Trophoblast cell (in vitro differentiated cells and primary cell): ENCODE measurements at regions not wholly inside any gene's neighbourhood (a gene's known extent, or its start where the extent isn't known, plus 50 kb on each side); places are given as distances from the start of the nearest gene placed in this dataset.

Experiments used
- DNase-seq, 2 donors: peaks; one replicate each; pipeline ENCODE4 v3.0.0-alpha.2; 2016
- H2AFZ ChIP-seq: 2 replicates; pipeline ENCODE4 v1.6.1; 2013; ENCODE audit warnings: low read length, moderate library complexity, mild to moderate bottlenecking; ENCODE audit not compliant: insufficient read depth, poor library complexity
- H2AK5ac ChIP-seq: 2 replicates; pipeline ENCODE4 v1.6.1; 2013; ENCODE audit warnings: mild to moderate bottlenecking, low read length
- H2BK120ac ChIP-seq: 2 replicates; pipeline ENCODE4 v1.6.1; 2013; ENCODE audit warnings: low read length, mild to moderate bottlenecking, moderate library complexity; ENCODE audit not compliant: insufficient read depth, poor library complexity
- H2BK12ac ChIP-seq: 2 replicates; pipeline ENCODE4 v1.6.1; 2013; ENCODE audit warnings: mild to moderate bottlenecking, low read length, moderate library complexity
- H2BK5ac ChIP-seq: 2 replicates; pipeline ENCODE4 v1.6.1; 2013; ENCODE audit warnings: low read length, low read depth, moderate library complexity, mild to moderate bottlenecking; ENCODE audit not compliant: poor library complexity
- H3K14ac ChIP-seq: 2 replicates; pipeline ENCODE4 v1.6.1; 2013; ENCODE audit warnings: mild to moderate bottlenecking, low read length
- H3K18ac ChIP-seq: 2 replicates; pipeline ENCODE4 v1.6.1; 2013; ENCODE audit warnings: mild to moderate bottlenecking, low read length
- H3K23ac ChIP-seq: 2 replicates; pipeline ENCODE4 v1.6.1; 2013; ENCODE audit warnings: low read length
- H3K27ac ChIP-seq: 2 replicates; pipeline ENCODE4 v1.5.1; 2013; ENCODE audit warnings: low read depth, mild to moderate bottlenecking, inconsistent platforms, low read length, moderate library complexity
- H3K27me3 ChIP-seq: 2 replicates; pipeline ENCODE4 v1.6.1; 2013; ENCODE audit warnings: inconsistent platforms, mild to moderate bottlenecking, low read length, moderate library complexity; ENCODE audit not compliant: insufficient read depth
- H3K36me3 ChIP-seq, 2 experiments: 1 replicate in 1 of 2; 2 replicates in 1 of 2; pipeline ENCODE4 v1.6.1; 2013; ENCODE audit warnings: low read length in 2 of 2, mild to moderate bottlenecking in 2 of 2, moderate library complexity in 1 of 2; ENCODE audit not compliant: insufficient read depth in 2 of 2, control insufficient read depth in 1 of 2
- H3K4ac ChIP-seq: 2 replicates; pipeline ENCODE4 v1.6.1; 2013; ENCODE audit warnings: low read depth, mild to moderate bottlenecking, low read length, moderate library complexity
- H3K4me1 ChIP-seq, 2 experiments: 1 replicate in 1 of 2; 2 replicates in 1 of 2; pipeline ENCODE4 v1.6.1; 2013; ENCODE audit warnings: low read length in 2 of 2, mild to moderate bottlenecking in 2 of 2, moderate library complexity in 1 of 2; ENCODE audit not compliant: insufficient read depth in 2 of 2, control insufficient read depth in 1 of 2
- H3K4me2 ChIP-seq: 2 replicates; pipeline ENCODE4 v1.6.1; 2013; ENCODE audit warnings: inconsistent platforms, mild to moderate bottlenecking, low read length, moderate library complexity
- H3K4me3 ChIP-seq: 2 replicates; pipeline ENCODE4 v1.5.1; 2013; ENCODE audit warnings: mild to moderate bottlenecking, low read depth, low read length, inconsistent platforms
- H3K79me1 ChIP-seq: one replicate; pipeline ENCODE4 v1.6.1; 2013; ENCODE audit warnings: low read length
- H3K79me2 ChIP-seq: 2 replicates; pipeline ENCODE4 v1.6.1; 2013; ENCODE audit warnings: low read length, mild to moderate bottlenecking; ENCODE audit not compliant: control insufficient read depth, insufficient read depth, poor library complexity
- H3K9ac ChIP-seq: 2 replicates; pipeline ENCODE4 v1.6.1; 2013; ENCODE audit warnings: mild to moderate bottlenecking, low read length
- H3K9me3 ChIP-seq: 2 replicates; pipeline ENCODE4 v1.6.1; 2013; ENCODE audit warnings: low read depth, mild to moderate bottlenecking, control low read depth, inconsistent platforms, low read length; ENCODE audit not compliant: insufficient read depth
- H4K12ac ChIP-seq: 2 replicates; pipeline ENCODE4 v1.6.1; 2013; ENCODE audit warnings: low read depth, mild to moderate bottlenecking, low read length, moderate library complexity
- H4K8ac ChIP-seq: 2 replicates; pipeline ENCODE4 v1.6.1; 2013; ENCODE audit warnings: low read depth, mild to moderate bottlenecking, low read length, moderate library complexity
- H4K91ac ChIP-seq: one replicate; pipeline ENCODE4 v1.6.1; 2013; ENCODE audit warnings: low read depth, mild to moderate bottlenecking, low read length, moderate library complexity
- WGBS: extraction: QIAGEN DNeasy Blood & Tissue Kit; methylation state at CpG from one replicate; pipeline ENCODE4 v1.1.7; 2013; ENCODE audit warnings: missing lambda C conversion rate; ENCODE audit not compliant: insufficient read length, insufficient coverage; ENCODE audit errors: extremely low coverage; 5-methylcytosine and 5-hydroxymethylcytosine counted together

- H4K8ac ChIP-seq = no peak overlapping the region
- H2BK5ac ChIP-seq = no peak overlapping the region
- no peaks in the 10 kb centered on the region for H3K27me3 ChIP-seq
Measured at GRCh38 chr1:24984300-24984699, 54.2 kb upstream of the RUNX3 start.

GRCh38 chr1:24983006-24983680, 53.1 kb upstream of the RUNX3 start:
- H3K4ac ChIP-seq = no peak overlapping the region
- no peak overlapping the region for H3K23ac ChIP-seq
- no peak overlapping the region for H3K9ac ChIP-seq
- no peak overlapping the region for H3K4me3 ChIP-seq
- H3K79me1 ChIP-seq = no peaks in the 10 kb centered on the region
- H3K14ac ChIP-seq = no peak overlapping the region
- H3K4me1 ChIP-seq = no peaks in the 10 kb centered on the region
- no peak overlapping the region for H2AK5ac ChIP-seq
- DNase-seq = no peak
- H3K27ac ChIP-seq = no peak overlapping the region
- no peaks in the 10 kb centered on the region for H3K9me3 ChIP-seq
- no peaks in the 10 kb centered on the region for H3K27me3 ChIP-seq
- H3K36me3 ChIP-seq = no peaks in the 10 kb centered on the region
- no peak overlapping the region for H3K4me2 ChIP-seq
- H2AFZ ChIP-seq = no peak overlapping the region
- H3K79me2 ChIP-seq = no peaks in the 10 kb centered on the region
- no peak overlapping the region for H4K12ac ChIP-seq
- no peak overlapping the region for H2BK120ac ChIP-seq
- no peak overlapping the region for H3K18ac ChIP-seq
- no peak overlapping the region for H2BK5ac ChIP-seq
- no peak overlapping the region for H4K91ac ChIP-seq
- no CpG with 5 or more reads among the region's 12 CpGs for WGBS
- H4K8ac ChIP-seq = no peak overlapping the region
- no peak overlapping the region for H2BK12ac ChIP-seq

More at GRCh38 chr1:24984300-24984699, 54.2 kb upstream of the RUNX3 start:
- Histone ChIP-seq H2AK5ac (no peak overlapping the region), H3K79me1 (no peaks in the 10 kb centered on the region), H3K36me3 (no peaks in the 10 kb centered on the region), H2AFZ (no peak overlapping the region), H3K23ac (no peak overlapping the region), H3K27ac (no peak overlapping the region), H3K4me1 (no peaks in the 10 kb centered on the region), H2BK12ac (no peak overlapping the region), H4K12ac (no peak overlapping the region), H3K4me2 (no peak overlapping the region), H3K4me3 (no peak overlapping the region), H4K91ac (no peak overlapping the region), H3K9ac (no peak overlapping the region), H3K18ac (no peak overlapping the region), H2BK120ac (no peak overlapping the region), H3K9me3 (no peaks in the 10 kb centered on the region), H3K14ac (no peak overlapping the region), H3K4ac (no peak overlapping the region), H3K79me2 (no peaks in the 10 kb centered on the region)
- no peak for DNase-seq
- no CpG with 5 or more reads among the region's 2 CpGs for WGBS

GRCh38 chr1:24981631-24982005, 51.5 kb upstream of the RUNX3 start:
- Histone ChIP-seq H3K4me2 (no peak overlapping the region), H3K9ac (no peak overlapping the region), H3K4ac (no peak overlapping the region), H3K4me3 (no peak overlapping the region), H3K79me1 (no peaks in the 10 kb centered on the region), H3K14ac (no peak overlapping the region), H2BK12ac (no peak overlapping the region), H3K36me3 (no peaks in the 10 kb centered on the region), H3K18ac (no peak overlapping the region), H3K23ac (no peak overlapping the region), H4K12ac (no peak overlapping the region), H3K27ac (no peak overlapping the region), H2AFZ (no peak overlapping the region), H3K4me1 (no peaks in the 10 kb centered on the region), H4K91ac (no peak overlapping the region), H3K79me2 (no peaks in the 10 kb centered on the region), H2BK5ac (no peak overlapping the region), H4K8ac (no peak overlapping the region), H3K9me3 (no peaks in the 10 kb centered on the region), H2BK120ac (no peak overlapping the region), H2AK5ac (no peak overlapping the region), H3K27me3 (no peaks in the 10 kb centered on the region)
- no CpG with 5 or more reads among the region's 11 CpGs for WGBS
- no peak for DNase-seq

- Histone ChIP-seq H3K36me3 (no peaks in the 10 kb centered on the region), H3K79me1 (no peaks in the 10 kb centered on the region), H3K14ac (no peak overlapping the region), H2AFZ (no peak overlapping the region), H3K4me2 (no peak overlapping the region), H3K27me3 (no peaks in the 10 kb centered on the region), H3K79me2 (no peaks in the 10 kb centered on the region), H2BK12ac (no peak overlapping the region), H4K91ac (no peak overlapping the region), H2AK5ac (no peak overlapping the region), H4K12ac (no peak overlapping the region), H3K9ac (no peak overlapping the region), H2BK120ac (no peak overlapping the region), H3K4me3 (no peak overlapping the region), H3K23ac (no peak overlapping the region), H3K4ac (no peak overlapping the region), H3K27ac (no peak overlapping the region), H3K18ac (no peak overlapping the region), H2BK5ac (no peak overlapping the region), H4K8ac (no peak overlapping the region), H3K4me1 (no peaks in the 10 kb centered on the region), H3K9me3 (no peaks in the 10 kb centered on the region)
- DNase-seq = no peak
- no CpG with 5 or more reads among the region's 13 CpGs for WGBS
Measured at GRCh38 chr1:24980836-24981630, 51.0 kb upstream of the RUNX3 start.
